Lung (tissue), 11 donors: ENCODE measurements at regions not wholly inside any gene's neighbourhood (a gene's known extent, or its start where the extent isn't known, plus 50 kb on each side); places are given as distances from the start of the nearest gene placed in this dataset.

ENCODE experiments used
- ATAC-seq: fragments of 200-7000 bp; cut with Tn5 transposase; one replicate; pipeline ENCODE4 v1.9.1; 2020; ENCODE audit warnings: moderate number of reproducible peaks; ENCODE audit not compliant: insufficient read depth, low FRiP score
- DNase-seq, 3 donors: peaks; one replicate each; pipeline ENCODE4 v3.0.0-alpha.2; 2013 to 2017
- H3K27ac ChIP-seq, 2 donors: one replicate each; pipeline ENCODE4 v1.5.1; 2013; ENCODE audit warnings: mild to moderate bottlenecking in 2 of 2, moderate library complexity in 2 of 2, control low read depth in 1 of 2, inconsistent platforms in 1 of 2, low read depth in 1 of 2, low read length in 1 of 2
- H3K27me3 ChIP-seq, 3 donors: one replicate each; pipeline ENCODE4 v1.5.1; 2013; ENCODE audit warnings: low read length in 2 of 3; ENCODE audit not compliant: control insufficient read depth in 3 of 3, insufficient read depth in 3 of 3
- H3K36me3 ChIP-seq, 4 donors: one replicate each; pipeline ENCODE4 v1.5.1; 2013; ENCODE audit warnings: low read length in 4 of 4, mild to moderate bottlenecking in 1 of 4, moderate library complexity in 1 of 4; ENCODE audit not compliant: control insufficient read depth in 4 of 4, insufficient read depth in 4 of 4
- H3K4me1 ChIP-seq, 5 donors: one replicate each; pipeline ENCODE4 v1.5.1; 2013; ENCODE audit warnings: low read length in 5 of 5, mild to moderate bottlenecking in 2 of 5, moderate library complexity in 1 of 5; ENCODE audit not compliant: control insufficient read depth in 5 of 5, insufficient read depth in 5 of 5
- H3K4me3 ChIP-seq: one replicate; pipeline ENCODE4 v1.5.1; 2013; ENCODE audit warnings: mild to moderate bottlenecking, control low read depth, moderate library complexity
- H3K9ac ChIP-seq, 2 donors: one replicate each; pipeline ENCODE4 v1.5.1; 2013; ENCODE audit warnings: low read length in 2 of 2, control low read depth in 1 of 2; ENCODE audit not compliant: insufficient read depth in 1 of 2
- H3K9me3 ChIP-seq, 4 donors: one replicate each; pipeline ENCODE4 v1.5.1; 2013; ENCODE audit warnings: low read length in 3 of 4, mild to moderate bottlenecking in 1 of 4, moderate library complexity in 1 of 4; ENCODE audit not compliant: control insufficient read depth in 4 of 4, insufficient read depth in 3 of 4
- WGBS, 2 donors: extraction: QIAGEN DNeasy Blood & Tissue Kit; methylation state at CpG; one replicate each; pipeline ENCODE4 v1.1.7; 2013; 5-methylcytosine and 5-hydroxymethylcytosine counted together
- TF ChIP-seq, protein P1 (sequence below): IDR thresholded peaks from 2 replicates; pipeline ENCODE4 v1.5.1; 2012; ENCODE audit warnings: mild to moderate bottlenecking; ENCODE audit errors: control extremely low read depth, extremely low read depth
- donor health status: control.
- donor health status: control.
- donor health status: Bipolar disorder and iron deficiency.
- donor health status: healthy.
- donor health status: DM: yes; HTN: yes; CAD: no.

DNA sequence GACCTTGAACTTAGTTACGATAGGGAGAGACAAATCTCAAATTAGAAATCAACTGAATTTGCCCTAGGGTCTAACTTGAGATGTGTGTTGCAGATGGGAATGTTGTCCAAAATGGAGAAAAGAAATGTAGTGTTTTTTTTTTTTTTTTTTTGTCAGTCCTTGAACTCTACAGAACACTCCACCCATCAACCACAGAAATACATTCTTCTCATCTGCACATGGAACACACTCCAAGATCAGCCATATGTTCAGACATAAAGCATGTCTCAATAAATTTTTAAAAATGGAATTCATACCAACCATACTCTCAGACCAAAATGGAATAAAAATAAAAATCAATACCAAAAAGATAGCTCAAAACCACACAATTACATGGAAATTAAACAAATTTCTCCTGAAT, 526.5 kb downstream of the FBXO15 start:
- WGBS, 2 donors = 88 to 89% methylated on average over 1 of the region's 1 CpG
- H3K9ac ChIP-seq = no peak overlapping the region
- TF ChIP-seq, protein P1, sequence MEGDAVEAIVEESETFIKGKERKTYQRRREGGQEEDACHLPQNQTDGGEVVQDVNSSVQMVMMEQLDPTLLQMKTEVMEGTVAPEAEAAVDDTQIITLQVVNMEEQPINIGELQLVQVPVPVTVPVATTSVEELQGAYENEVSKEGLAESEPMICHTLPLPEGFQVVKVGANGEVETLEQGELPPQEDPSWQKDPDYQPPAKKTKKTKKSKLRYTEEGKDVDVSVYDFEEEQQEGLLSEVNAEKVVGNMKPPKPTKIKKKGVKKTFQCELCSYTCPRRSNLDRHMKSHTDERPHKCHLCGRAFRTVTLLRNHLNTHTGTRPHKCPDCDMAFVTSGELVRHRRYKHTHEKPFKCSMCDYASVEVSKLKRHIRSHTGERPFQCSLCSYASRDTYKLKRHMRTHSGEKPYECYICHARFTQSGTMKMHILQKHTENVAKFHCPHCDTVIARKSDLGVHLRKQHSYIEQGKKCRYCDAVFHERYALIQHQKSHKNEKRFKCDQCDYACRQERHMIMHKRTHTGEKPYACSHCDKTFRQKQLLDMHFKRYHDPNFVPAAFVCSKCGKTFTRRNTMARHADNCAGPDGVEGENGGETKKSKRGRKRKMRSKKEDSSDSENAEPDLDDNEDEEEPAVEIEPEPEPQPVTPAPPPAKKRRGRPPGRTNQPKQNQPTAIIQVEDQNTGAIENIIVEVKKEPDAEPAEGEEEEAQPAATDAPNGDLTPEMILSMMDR = no peak
- DNase-seq = no peak
- H3K4me3 ChIP-seq = no peak overlapping the region
- no peaks in the 10 kb centered on the region for H3K9me3 ChIP-seq
- no peaks in the 10 kb centered on the region for H3K27me3 ChIP-seq
- no peak overlapping the region for H3K27ac ChIP-seq
- H3K4me1 ChIP-seq = peaks cover 0 to 2% (median 0%) of the 10 kb centered on the region in 5 donors
- no peaks in the 10 kb centered on the region for H3K36me3 ChIP-seq
- ATAC-seq = no peak

DNA sequence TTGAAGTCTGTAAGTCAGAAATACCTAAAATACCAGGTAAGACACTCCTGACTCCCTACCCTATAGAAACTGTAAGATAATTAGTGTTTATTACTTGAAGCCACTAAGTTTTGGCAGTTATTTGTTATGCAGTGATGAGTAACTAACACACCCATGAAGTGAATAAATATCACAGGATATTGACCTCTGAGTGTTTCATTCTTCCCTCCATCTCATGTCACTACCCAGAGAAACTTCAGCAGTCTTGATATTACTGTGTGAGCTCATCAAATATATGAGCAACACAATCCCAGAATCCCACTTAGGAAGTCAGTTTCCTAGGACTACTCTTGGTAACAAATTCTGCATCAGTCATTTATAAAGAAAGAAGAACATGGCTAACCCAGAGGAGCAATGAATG, 529.7 kb downstream of the FBXO15 start:
- no peaks in the 10 kb centered on the region for H3K4me1 ChIP-seq
- H3K9ac ChIP-seq = no peak overlapping the region
- DNase-seq (no peak), ATAC-seq (no peak)
- no peaks in the 10 kb centered on the region for H3K27me3 ChIP-seq
- H3K9me3 ChIP-seq = no peaks in the 10 kb centered on the region
- TF ChIP-seq, protein P1 = no peak
- H3K27ac ChIP-seq = no peak overlapping the region
- H3K4me3 ChIP-seq = no peak overlapping the region
- H3K36me3 ChIP-seq = no peaks in the 10 kb centered on the region

DNA sequence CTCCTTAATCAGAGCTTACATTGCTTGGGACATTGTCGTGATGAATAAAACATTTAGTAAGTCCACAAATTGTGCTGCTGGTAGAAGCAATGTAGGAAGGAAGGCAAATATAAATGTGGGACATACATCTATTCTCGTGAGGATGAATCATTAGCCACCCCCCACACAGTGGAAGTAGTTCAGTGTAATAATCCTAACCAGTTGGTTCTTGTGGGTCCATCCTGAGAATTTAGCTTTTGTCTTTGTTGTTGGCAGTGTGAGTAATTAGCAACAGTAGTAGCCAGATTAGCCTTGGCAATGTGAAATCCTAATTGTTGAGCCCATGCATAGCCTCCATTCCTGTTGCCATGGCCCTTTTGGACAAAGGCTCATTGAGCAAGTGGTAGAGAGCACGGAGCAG, 532.1 kb downstream of the FBXO15 start:
- H3K9me3 ChIP-seq = no peaks in the 10 kb centered on the region
- no peaks in the 10 kb centered on the region for H3K4me1 ChIP-seq
- TF ChIP-seq, protein P1 = no peak
- ATAC-seq (no peak), DNase-seq (no peak)
- no peak overlapping the region for H3K27ac ChIP-seq
- no peak overlapping the region for H3K9ac ChIP-seq
- no peak overlapping the region for H3K4me3 ChIP-seq
- 87 to 89% methylated on average over 3 of the region's 3 CpGs for WGBS, 2 donors
- H3K27me3 ChIP-seq = no peaks in the 10 kb centered on the region
- no peaks in the 10 kb centered on the region for H3K36me3 ChIP-seq

DNA sequence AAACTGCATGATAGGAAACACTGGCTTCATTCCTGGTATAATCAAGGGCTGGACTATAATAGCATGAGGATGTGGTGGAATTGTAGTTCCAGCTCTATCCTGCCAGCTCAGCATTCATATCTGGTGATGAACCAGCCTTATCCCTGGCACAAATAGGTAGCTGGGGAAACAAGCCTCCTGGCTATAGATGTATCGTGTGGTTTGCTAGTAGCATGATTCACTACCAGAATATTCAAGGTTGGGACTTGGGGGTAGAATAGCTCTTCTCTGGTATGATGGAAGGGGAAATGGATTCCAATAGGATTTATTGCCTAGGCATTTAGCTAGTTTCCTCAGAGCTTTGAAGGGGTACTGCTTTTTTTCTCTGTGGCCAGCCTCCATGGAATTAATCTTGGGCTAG, 532.8 kb downstream of the FBXO15 start:
- WGBS, 2 donors = 86 to 97% methylated on average over 1 of the region's 1 CpG
- H3K9ac ChIP-seq = no peak overlapping the region
- ATAC-seq (no peak), DNase-seq (no peak)
- no peak overlapping the region for H3K4me3 ChIP-seq
- TF ChIP-seq, protein P1 = no peak
- H3K4me1 ChIP-seq = no peaks in the 10 kb centered on the region
- H3K27me3 ChIP-seq = no peaks in the 10 kb centered on the region
- H3K27ac ChIP-seq = no peak overlapping the region
- no peaks in the 10 kb centered on the region for H3K36me3 ChIP-seq
- no peaks in the 10 kb centered on the region for H3K9me3 ChIP-seq
